HepG2 (cell line): ENCODE measurements at regions not wholly inside any gene's neighbourhood (a gene's known extent, or its start where the extent isn't known, plus 50 kb on each side); places are given as distances from the start of the nearest gene placed in this dataset.

Experiments used
- ATAC-seq: fragments of 200-7000 bp; cut with Tn5 transposase; 3 replicates; pipeline ENCODE4 v1.9.1; 2020; ENCODE audit warnings: mild to moderate bottlenecking, moderate library complexity
- BruUV-seq: library from RNA; stranded (reverse); fragments of 400-500 nt; replicated peaks from 2 replicates; lab custom pipeline; 2021; lab: Mats Ljungman, UMichigan
- CTCF ChIA-PET: fragments of 300-600 bp; formaldehyde crosslinking; extraction: SDS; loops from one replicate; lab custom pipeline; 2021; ENCODE audit warnings: low total read pairs, inconsistent platforms, low intra/inter-chr PET ratio; lab: Yijun Ruan, JAX
- POLR2A ChIA-PET: fragments of 350-600 bp; sonication (Branson Sonifier 250); formaldehyde crosslinking; loops from one replicate; lab custom pipeline; 2020; ENCODE audit warnings: antibody characterized with exemption, inconsistent platforms; lab: Yijun Ruan, JAX
- DNase-seq: peaks from one replicate; pipeline ENCODE4 v3.0.0-alpha.2; 2015; ENCODE audit warnings: low spot score
- FAIRE-seq: peaks from 3 replicates; lab custom pipeline; 2011; peaks lifted over from hg19 to GRCh38; lab: Jason Lieb, UNC
- H2AFZ ChIP-seq: one replicate; pipeline ENCODE4 v1.6.1; 2011; ENCODE audit warnings: low read length, inconsistent platforms
- H3K27ac ChIP-seq: fragments of 300-600 bp; 3 replicates; pipeline ENCODE4 v1.8.0; 2011; ENCODE audit warnings: mixed run types, mild to moderate bottlenecking, mixed read lengths, low read length, inconsistent platforms; ENCODE audit not compliant: insufficient read depth; ENCODE audit errors: extremely low read length
- H3K27me3 ChIP-seq, 2 experiments: fragments of 200-600 bp in 1 of 2; 2 replicates in 1 of 2; 3 replicates in 1 of 2; pipeline versions ENCODE4 v1.6.0 to v1.8.0; 2011; ENCODE audit warnings: low read length in 2 of 2, mild to moderate bottlenecking in 2 of 2, moderate library complexity in 2 of 2, inconsistent platforms in 1 of 2; ENCODE audit not compliant: insufficient read depth in 2 of 2, control insufficient read depth in 1 of 2
- H3K36me3 ChIP-seq, 2 experiments: fragments of 200-600 bp in 1 of 2; replicated peaks in 1 of 2; 2 replicates in 1 of 2; 3 replicates in 1 of 2; pipeline versions ENCODE4 v1.5.1 to v1.8.0; 2011; ENCODE audit warnings: low read length in 2 of 2, inconsistent platforms in 1 of 2; ENCODE audit not compliant: insufficient read depth in 2 of 2, control insufficient read depth in 1 of 2
- H3K4me1 ChIP-seq: 2 replicates; pipeline ENCODE4 v1.5.1; 2012; ENCODE audit warnings: low read length, inconsistent platforms; ENCODE audit not compliant: insufficient read depth
- H3K4me2 ChIP-seq: 2 replicates; pipeline ENCODE4 v1.6.0; 2011; ENCODE audit warnings: low read depth, low read length, inconsistent platforms
- H3K4me3 ChIP-seq, 3 experiments: fragments of 200-600 bp in 1 of 3; sonication (generic), shearing (Covaris generic) in 1 of 3; replicated peaks in 1 of 3; 2 replicates each; pipeline ENCODE4 v1.5.1; 2011 to 2016; ENCODE audit warnings: low read length in 3 of 3, inconsistent platforms in 2 of 3, low read depth in 2 of 3, mild to moderate bottlenecking in 2 of 3, control low read depth in 1 of 3, mixed read lengths in 1 of 3; ENCODE audit not compliant: insufficient read depth in 1 of 3
- H3K79me2 ChIP-seq: one replicate; pipeline ENCODE4 v1.6.1; 2011; ENCODE audit warnings: low read length, inconsistent platforms; ENCODE audit not compliant: insufficient read depth
- H3K9ac ChIP-seq: 2 replicates; pipeline ENCODE4 v1.6.0; 2011; ENCODE audit warnings: mild to moderate bottlenecking, low read depth, low read length, inconsistent platforms; ENCODE audit not compliant: insufficient read depth
- H3K9me3 ChIP-seq: 2 replicates; pipeline ENCODE4 v1.5.1; 2012; ENCODE audit warnings: mild to moderate bottlenecking, low read length
- H4K20me1 ChIP-seq: 2 replicates; pipeline ENCODE4 v1.6.0; 2011; ENCODE audit warnings: inconsistent platforms, mild to moderate bottlenecking, low read length, moderate library complexity; ENCODE audit not compliant: insufficient read depth
- CREM ChIP-seq, 2 experiments: sonication (generic) in 1 of 2; formaldehyde crosslinking in 1 of 2; IDR thresholded peaks; 2 replicates each; pipeline versions ENCODE4 v1.4.0 to v1.6.1; 2016 to 2020; ENCODE audit warnings: antibody characterized with exemption in 1 of 2, mild to moderate bottlenecking in 1 of 2, missing genetic modification reagents in 1 of 2
- EP300 ChIP-seq, 3 experiments: sonication (generic) in 1 of 3; formaldehyde crosslinking in 1 of 3; IDR thresholded peaks; 2 replicates each; pipeline versions ENCODE4 v1.5.1 to v1.6.1; 2011 to 2020; ENCODE audit warnings: low read depth in 2 of 3, low read length in 2 of 3, borderline replicate concordance in 1 of 3, improper control_type of control experiment in 1 of 3, mild to moderate bottlenecking in 1 of 3, missing genetic modification reagents in 1 of 3, moderate library complexity in 1 of 3
- FOXM1 ChIP-seq: sonication (generic); formaldehyde crosslinking; IDR thresholded peaks from 2 replicates; pipeline ENCODE4 v1.5.0; 2020; ENCODE audit warnings: missing genetic modification reagents
- ISL2 ChIP-seq: sonication (generic); formaldehyde crosslinking; IDR thresholded peaks from 2 replicates; pipeline ENCODE4 v1.5.0; 2020; ENCODE audit warnings: missing genetic modification reagents
- NCOA5 ChIP-seq: sonication (generic); formaldehyde crosslinking; IDR thresholded peaks from 2 replicates; pipeline ENCODE4 v1.4.0; 2020; ENCODE audit warnings: missing genetic modification reagents
- RAD21 ChIP-seq: fragments of 450-650 bp; formaldehyde crosslinking; IDR thresholded peaks from 2 replicates; pipeline ENCODE4 v1.5.0; 2020; ENCODE audit warnings: mild to moderate bottlenecking
- ZNF24 ChIP-seq: fragments of 450-650 bp; IDR thresholded peaks from 2 replicates; pipeline ENCODE4 v1.6.1; 2017; ENCODE audit warnings: antibody characterized with exemption, mild to moderate bottlenecking
- WGBS: methylation state at CpG from one replicate; pipeline ENCODE4 v1.1.6; 2017; ENCODE audit warnings: low lambda C conversion rate; 5-methylcytosine and 5-hydroxymethylcytosine counted together
- in situ Hi-C: cut with HindIII; loops from 2 replicates; pipeline ENCODE4 v1.10.0; 2017; ENCODE audit warnings: low pct_unique_long_range_greater_than_20kb; ENCODE audit not compliant: extremely low pct_ligation_motif_present
- intact Hi-C: fragments of 100-400 bp; cut with micrococcal nuclease; formaldehyde crosslinking; loops from one replicate; pipeline ENCODE4 v1.10.0; 2022; ENCODE audit not compliant: unreplicated experiment

GRCh38 chr9:79257228-79257781, 314.5 kb upstream of the TLE4 start:
- CTCF ChIA-PET = no interaction called here
- intact Hi-C loops = no loop called here
- POLR2A ChIA-PET = no interaction called here
- no TSS peak for BruUV-seq
- no peak overlapping the region for H3K4me3 ChIP-seq
- ATAC-seq (no peak), DNase-seq (no peak), FAIRE-seq (no peak)
- no peaks in the 10 kb centered on the region for H4K20me1 ChIP-seq
- H3K9ac ChIP-seq = no peak overlapping the region
- TF ChIP-seq NCOA5 (CRISPR knock-in tag) (no peak), ISL2 (CRISPR knock-in tag) (no peak), EP300 (IDR thresholded peaks at IDR 0.05; ENCODE audit: low read depth in 2 of 2, low read length in 2 of 2) (no peak), EP300 (CRISPR knock-in tag; IDR thresholded peaks at IDR 0.05; ENCODE audit: borderline replicate concordance) (no peak), CREM (IDR thresholded peaks at IDR 0.05) (no peak), CREM (CRISPR knock-in tag; IDR thresholded peaks at IDR 0.05) (no peak)
- H2AFZ ChIP-seq = no peak overlapping the region
- H3K4me2 ChIP-seq = no peak overlapping the region
- no peaks in the 10 kb centered on the region for H3K36me3 ChIP-seq
- 37% methylated on average over 16 of the region's 19 CpGs for WGBS
- no peaks in the 10 kb centered on the region for H3K79me2 ChIP-seq
- H3K27me3 ChIP-seq = peaks cover 2 to 6% of the 10 kb centered on the region in 2 experiments; a peak in 2 of 5 replicates
- no peak overlapping the region for H3K27ac ChIP-seq
- H3K4me1 ChIP-seq = no peaks in the 10 kb centered on the region
- H3K9me3 ChIP-seq = no peaks in the 10 kb centered on the region
- in situ Hi-C loops = no loop called here

- intact Hi-C loops (no loop called here), in situ Hi-C loops (no loop called here)
- TF ChIP-seq FOXM1 (no peak), RAD21 (CRISPR knock-in tag) (no peak), ZNF24 (no peak)
- Histone ChIP-seq H2AFZ (no peak overlapping the region), H3K27ac (no peak overlapping the region), H3K79me2 (no peaks in the 10 kb centered on the region), H3K9ac (no peak overlapping the region), H3K4me3 (no peak overlapping the region), H3K36me3 (no peaks in the 10 kb centered on the region), H3K4me1 (no peaks in the 10 kb centered on the region), H4K20me1 (no peaks in the 10 kb centered on the region), H3K4me2 (no peak overlapping the region), H3K27me3 (peaks cover 2 to 6% of the 10 kb centered on the region in 2 experiments; a peak in 2 of 5 replicates), H3K9me3 (no peaks in the 10 kb centered on the region)
- FAIRE-seq (no peak), ATAC-seq (no peak), DNase-seq (no peak)
- BruUV-seq = no TSS peak
- CTCF ChIA-PET = no interaction called here
- WGBS = 32% methylated on average over 20 of the region's 21 CpGs
- POLR2A ChIA-PET = no interaction called here
Measured at GRCh38 chr9:79257790-79258351, 313.9 kb upstream of the TLE4 start.
